Amniotic stem cell (primary cell): ENCODE measurements at regions not wholly inside any gene's neighbourhood (a gene's known extent, or its start where the extent isn't known, plus 50 kb on each side); places are given as distances from the start of the nearest gene placed in this dataset.
A peak's percentile ranks its signal among the peaks of the same experiment; 100 is the strongest.
"Not testable (repeated sequence)": the region's sequence is repeated elsewhere in the genome, so short reads cannot be mapped to it uniquely, and the experiment has no call there.

Source experiments
- DNase-seq: peaks from one replicate; lab custom pipeline; 2025; lab: John Stamatoyannopoulos, UW

GRCh38 chr22:45061332-45061731 is 51.5 kb upstream of the PHF21B start:
- DNase-seq = no peak

- DNase-seq = peak; percentile 26
Measured at GRCh38 chr22:45064313-45065278, 54.8 kb upstream of the PHF21B start.

GRCh38 chr22:45065726-45066125 is 55.9 kb upstream of the PHF21B start:
- DNase-seq = no peak

- DNase-seq = no peak
Measured at GRCh38 chr22:45067731-45068130, 57.9 kb upstream of the PHF21B start.

- no peak for DNase-seq
Measured at GRCh38 chr22:45069925-45070324, 60.1 kb upstream of the PHF21B start.

GRCh38 chr22:45071618-45072017 is 61.8 kb upstream of the PHF21B start:
- DNase-seq = no peak

- peak; percentile 32 for DNase-seq
Measured at GRCh38 chr22:45072322-45072903, 62.6 kb upstream of the PHF21B start.

GRCh38 chr22:45073064-45073463 is 63.3 kb upstream of the PHF21B start:
- no peak for DNase-seq

GRCh38 chr22:45077286-45077685 is 67.5 kb upstream of the PHF21B start:
- no peak for DNase-seq

- DNase-seq = no peak
Measured at GRCh38 chr22:45077826-45078334, 68.1 kb upstream of the PHF21B start.

GRCh38 chr22:45082795-45083194 is 73.0 kb upstream of the PHF21B start:
- no peak for DNase-seq

GRCh38 chr22:45083659-45084305 is 74.0 kb upstream of the PHF21B start:
- DNase-seq = no peak

- no peak for DNase-seq
Measured at GRCh38 chr22:45084400-45084920, 74.7 kb upstream of the PHF21B start.

- no peak for DNase-seq
Measured at GRCh38 chr22:45087802-45088201, 75.9 kb upstream of the NUP50 start.

GRCh38 chr22:45088576-45088975 is 75.1 kb upstream of the NUP50 start:
- no peak for DNase-seq

GRCh38 chr22:45090497-45090910 is 73.2 kb upstream of the NUP50 start:
- DNase-seq = no peak

GRCh38 chr22:45091254-45091854 is 72.4 kb upstream of the NUP50 start:
- no peak for DNase-seq

- DNase-seq = not testable (repeated sequence)
Measured at GRCh38 chr22:45091875-45092274, 71.8 kb upstream of the NUP50 start.

- no peak for DNase-seq
Measured at GRCh38 chr22:45092644-45093043, 71.1 kb upstream of the NUP50 start.

GRCh38 chr22:45093609-45094008 is 70.1 kb upstream of the NUP50 start:
- DNase-seq = no peak

GRCh38 chr22:45094081-45094720 is 69.5 kb upstream of the NUP50 start:
- no peak for DNase-seq
